SK-N-MC (cell line): ENCODE measurements at regions not wholly inside any gene's neighbourhood (a gene's known extent, or its start where the extent isn't known, plus 50 kb on each side); places are given as distances from the start of the nearest gene placed in this dataset.

Experiments
- EZH2 ChIP-seq: fragments of 200-600 bp; sonication (generic); IDR thresholded peaks from one replicate; pipeline ENCODE4 v1.6.1; 2017; ENCODE audit warnings: antibody characterized with exemption
- FOXP2 ChIP-seq: optimal IDR thresholded peaks from 2 replicates; pipeline ENCODE3; 2011; ENCODE audit warnings: mild to moderate bottlenecking, moderate library complexity; ENCODE audit not compliant: insufficient read depth; ENCODE audit errors: extremely low read length, control extremely low read depth
- POLR2AphosphoS5 ChIP-seq: IDR thresholded peaks from 2 replicates; pipeline ENCODE4 v1.6.1; 2012; ENCODE audit warnings: mild to moderate bottlenecking, low read depth, low read length, borderline replicate concordance

GRCh38 chr3:104578558-104578957, 788.2 kb upstream of the ALCAM start:
- TF ChIP-seq EZH2 (no peak), POLR2AphosphoS5 (no peak), FOXP2 (no peak)
